Coronary artery (tissue), 2 donors: ENCODE measurements at regions not wholly inside any gene's neighbourhood (a gene's known extent, or its start where the extent isn't known, plus 50 kb on each side); places are given as distances from the start of the nearest gene placed in this dataset.

Experiments
- DNase-seq: peaks from one replicate; pipeline ENCODE4 v3.0.0-alpha.2; 2017; ENCODE audit warnings: low spot score
- H3K27ac ChIP-seq, 2 donors: fragments of 200-600 bp; sonication (generic); one replicate each; pipeline ENCODE4 v1.5.1; 2016 to 2019
- H3K4me3 ChIP-seq: fragments of 200-600 bp; sonication (generic); 2 replicates; pipeline ENCODE4 v1.5.1; 2016; ENCODE audit warnings: mild to moderate bottlenecking, moderate library complexity
- CTCF ChIP-seq: fragments of 200-600 bp; sonication (generic); IDR thresholded peaks from one replicate; pipeline ENCODE4 v1.5.1; 2019; ENCODE audit warnings: antibody characterized with exemption

GRCh38 chr15:81948222-81948621 is 97.6 kb downstream of the MEX3B start:
- Histone ChIP-seq H3K27ac (no peak overlapping the region), H3K4me3 (no peak overlapping the region)
- TF ChIP-seq CTCF: no peak
- no peak for DNase-seq

- no peak for TF ChIP-seq CTCF
- DNase-seq: no peak
- Histone ChIP-seq H3K27ac (no peak overlapping the region), H3K4me3 (no peak overlapping the region)
Observed at GRCh38 chr15:81947548-81947947, 98.3 kb downstream of the MEX3B start.

- DNase-seq: no peak
- no peak for TF ChIP-seq CTCF
- H3K27ac ChIP-seq: no peak overlapping the region
- no peak overlapping the region for H3K4me3 ChIP-seq
Observed at GRCh38 chr15:81945014-81945615, 100.7 kb downstream of the MEX3B start.

GRCh38 chr15:81942655-81943195 is 103.1 kb downstream of the MEX3B start:
- Histone ChIP-seq H3K27ac (no peak overlapping the region), H3K4me3 (no peak overlapping the region)
- TF ChIP-seq CTCF: no peak
- DNase-seq: no peak

- Histone ChIP-seq H3K4me3 (no peak overlapping the region), H3K27ac (no peak overlapping the region)
- no peak for DNase-seq
- TF ChIP-seq CTCF: no peak
Observed at GRCh38 chr15:81942157-81942556, 103.7 kb downstream of the MEX3B start.

GRCh38 chr15:81941479-81941878 is 104.3 kb downstream of the MEX3B start:
- Histone ChIP-seq H3K4me3 (no peak overlapping the region), H3K27ac (no peak overlapping the region)
- DNase-seq: no peak
- TF ChIP-seq CTCF: no peak
